Stomach (tissue), 4 donors: ENCODE measurements at regions not wholly inside any gene's neighbourhood (a gene's known extent, or its start where the extent isn't known, plus 50 kb on each side); places are given as distances from the start of the nearest gene placed in this dataset.
"Not testable (repeated sequence)": the region's sequence is repeated elsewhere in the genome, so short reads cannot be mapped to it uniquely, and the experiment has no call there.

Experiments
- EP300 ChIP-seq: sonication (generic); formaldehyde crosslinking; IDR thresholded peaks from one replicate; pipeline ENCODE4 v1.6.1; 2017; ENCODE audit warnings: antibody characterized with exemption
- POLR2A ChIP-seq, 4 donors: fragments of 450-650 bp; IDR thresholded peaks; one replicate each; pipeline ENCODE4 v1.6.1; 2016; ENCODE audit warnings: antibody characterized with exemption in 4 of 4, control low read depth in 2 of 4, mild to moderate bottlenecking in 1 of 4, moderate library complexity in 1 of 4
- POLR2AphosphoS5 ChIP-seq, 3 donors: sonication (generic); formaldehyde crosslinking; IDR thresholded peaks; one replicate each; pipeline ENCODE4 v1.6.1; 2016; ENCODE audit warnings: antibody characterized with exemption in 3 of 3
- TF ChIP-seq, protein P1 (sequence below), 7 experiments: fragments of 450-650 bp in 4 of 7; fragments of 200-600 bp in 3 of 7; sonication (generic) in 3 of 7; IDR thresholded peaks; one replicate each; pipeline ENCODE4 v1.5.1; 2016 to 2019; ENCODE audit warnings: antibody characterized with exemption in 7 of 7, control low read depth in 2 of 7, mild to moderate bottlenecking in 1 of 7

DNA sequence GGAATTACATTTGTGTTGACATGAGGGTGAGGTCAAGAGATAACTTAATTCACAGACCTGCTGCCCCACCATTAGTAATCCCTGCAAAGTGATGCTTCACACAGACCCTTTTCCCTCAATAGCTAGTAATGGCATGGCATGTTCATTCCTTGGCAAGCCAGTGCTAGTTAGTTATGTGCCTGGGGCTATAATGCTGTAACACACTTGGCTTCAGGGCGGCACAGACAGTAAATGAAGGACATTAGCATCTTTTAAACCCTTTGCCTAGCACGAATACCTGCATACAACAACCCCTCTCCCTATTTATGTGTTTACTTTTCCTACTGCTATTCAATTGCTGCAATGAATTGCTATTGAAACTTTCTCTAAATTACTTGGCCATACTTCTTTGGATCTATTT, 266.2 kb upstream of the VWC2 start:
- TF ChIP-seq POLR2A (IDR thresholded peaks at IDR 0.05); POLR2AphosphoS5 (IDR thresholded peaks at IDR 0.05); EP300: not testable (repeated sequence)
- TF ChIP-seq, protein P1, sequence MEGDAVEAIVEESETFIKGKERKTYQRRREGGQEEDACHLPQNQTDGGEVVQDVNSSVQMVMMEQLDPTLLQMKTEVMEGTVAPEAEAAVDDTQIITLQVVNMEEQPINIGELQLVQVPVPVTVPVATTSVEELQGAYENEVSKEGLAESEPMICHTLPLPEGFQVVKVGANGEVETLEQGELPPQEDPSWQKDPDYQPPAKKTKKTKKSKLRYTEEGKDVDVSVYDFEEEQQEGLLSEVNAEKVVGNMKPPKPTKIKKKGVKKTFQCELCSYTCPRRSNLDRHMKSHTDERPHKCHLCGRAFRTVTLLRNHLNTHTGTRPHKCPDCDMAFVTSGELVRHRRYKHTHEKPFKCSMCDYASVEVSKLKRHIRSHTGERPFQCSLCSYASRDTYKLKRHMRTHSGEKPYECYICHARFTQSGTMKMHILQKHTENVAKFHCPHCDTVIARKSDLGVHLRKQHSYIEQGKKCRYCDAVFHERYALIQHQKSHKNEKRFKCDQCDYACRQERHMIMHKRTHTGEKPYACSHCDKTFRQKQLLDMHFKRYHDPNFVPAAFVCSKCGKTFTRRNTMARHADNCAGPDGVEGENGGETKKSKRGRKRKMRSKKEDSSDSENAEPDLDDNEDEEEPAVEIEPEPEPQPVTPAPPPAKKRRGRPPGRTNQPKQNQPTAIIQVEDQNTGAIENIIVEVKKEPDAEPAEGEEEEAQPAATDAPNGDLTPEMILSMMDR (IDR thresholded peaks at IDR 0.05) = not testable (repeated sequence)
